IMR-90 (cell line): ENCODE measurements at regions not wholly inside any gene's neighbourhood (a gene's known extent, or its start where the extent isn't known, plus 50 kb on each side); places are given as distances from the start of the nearest gene placed in this dataset.

Source experiments
- CHD1 ChIP-seq: IDR thresholded peaks from 2 replicates; pipeline ENCODE4 v1.6.1; 2012; ENCODE audit warnings: low read depth, low read length, improper control_type of control experiment
- CTCF ChIP-seq: conservative IDR thresholded peaks from 2 replicates; pipeline ENCODE4 v1.5.1; 2012; ENCODE audit warnings: mild to moderate bottlenecking, low read depth, low read length, improper control_type of control experiment
- FOS ChIP-seq: fragments of 150-350 bp; IDR thresholded peaks from 2 replicates; pipeline ENCODE4 v1.6.1; 2016; ENCODE audit warnings: low read depth, low read length
- MAFK ChIP-seq: IDR thresholded peaks from 2 replicates; pipeline ENCODE4 v1.6.1; 2012; ENCODE audit warnings: low read depth, low read length, improper control_type of control experiment
- MXI1 ChIP-seq: IDR thresholded peaks from 2 replicates; pipeline ENCODE4 v1.6.1; 2012; ENCODE audit warnings: low read depth, mild to moderate bottlenecking, low read length, moderate library complexity, borderline replicate concordance
- POLR2A ChIP-seq: IDR thresholded peaks from 2 replicates; pipeline ENCODE4 v1.6.1; 2012; ENCODE audit warnings: mild to moderate bottlenecking, low read depth, low read length
- RFX5 ChIP-seq: IDR thresholded peaks from 2 replicates; pipeline ENCODE4 v1.8.0; 2012; ENCODE audit warnings: low read depth, mild to moderate bottlenecking, low read length, moderate library complexity

DNA sequence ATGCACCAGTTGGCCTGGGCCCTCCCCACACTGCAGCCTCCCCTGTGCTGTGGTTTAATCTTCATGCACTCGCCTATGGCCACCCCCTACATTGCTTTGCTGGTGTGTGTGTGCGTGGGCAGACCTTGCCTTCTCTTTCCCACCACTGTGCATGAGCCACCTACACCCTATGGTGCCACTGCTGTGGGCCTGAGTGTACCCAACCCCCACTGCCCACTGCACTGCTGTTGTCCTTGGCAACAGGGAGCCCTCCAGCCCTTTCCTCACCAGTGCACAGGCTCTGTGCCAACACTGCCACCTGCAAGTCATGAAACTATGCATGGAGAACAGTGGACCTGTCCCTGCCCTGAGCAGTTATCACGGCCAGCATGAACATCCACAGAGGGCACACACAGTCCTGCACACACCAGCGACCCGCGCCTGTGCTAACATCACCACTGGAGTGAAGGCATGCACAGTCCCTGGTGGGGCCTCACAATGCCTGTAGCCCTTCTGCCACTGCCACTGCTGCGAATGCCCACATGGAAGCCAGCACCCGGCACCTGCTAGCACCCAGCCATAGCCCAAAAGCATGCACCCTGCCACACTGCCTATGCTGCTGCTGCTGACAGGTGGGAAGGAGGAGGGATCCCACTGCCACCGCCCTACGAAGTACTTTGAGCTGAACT is 237.8 kb upstream of the ARSJ start:
- TF ChIP-seq CTCF (no peak), MXI1 (no peak), POLR2A (no peak), RFX5 (no peak), FOS (no peak), CHD1 (no peak), MAFK (no peak)
